ENCODE measurements at regions not wholly inside any gene's neighbourhood (a gene's known extent, or its start where the extent isn't known, plus 50 kb on each side); places are given as distances from the start of the nearest gene placed in this dataset.
"Not testable (repeated sequence)": the region's sequence is repeated elsewhere in the genome, so short reads cannot be mapped to it uniquely, and the experiment has no call there.

DNA sequence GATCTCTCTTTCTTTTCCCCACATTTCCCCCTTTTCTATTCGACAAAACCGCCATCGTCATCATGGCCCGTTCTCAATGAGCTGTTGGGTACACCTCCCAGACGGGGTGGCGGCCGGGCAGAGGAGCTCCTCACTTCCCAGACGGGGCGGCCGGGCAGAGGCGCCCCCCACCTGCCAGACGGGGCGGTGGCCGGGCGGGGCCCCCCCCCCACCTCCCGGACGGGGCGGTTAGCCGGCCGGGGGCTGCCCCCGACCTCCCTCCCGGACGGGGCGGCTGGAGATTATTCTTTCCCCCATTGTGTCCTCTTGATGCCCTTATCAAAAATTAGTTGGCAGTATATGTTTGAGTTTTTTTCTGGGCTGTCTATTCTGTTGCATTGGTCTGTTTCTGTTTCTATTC is 56.9 kb upstream of the ZNF184 start:
- H3K27ac Mint-ChIP-seq; DNase-seq (ENCODE audit: low spot score); H3K4me1 Mint-ChIP-seq (ENCODE audit: low read depth); H3K9me3 Mint-ChIP-seq; intact Hi-C loops (cut with micrococcal nuclease); H3K4me3 Mint-ChIP-seq (ENCODE audit: low read depth); H3K36me3 Mint-ChIP-seq (ENCODE audit: low read depth): not testable (repeated sequence)
- H3K27me3 Mint-ChIP-seq (ENCODE audit: low read depth): peaks cover 18% of the 10 kb centered on the region

DNA sequence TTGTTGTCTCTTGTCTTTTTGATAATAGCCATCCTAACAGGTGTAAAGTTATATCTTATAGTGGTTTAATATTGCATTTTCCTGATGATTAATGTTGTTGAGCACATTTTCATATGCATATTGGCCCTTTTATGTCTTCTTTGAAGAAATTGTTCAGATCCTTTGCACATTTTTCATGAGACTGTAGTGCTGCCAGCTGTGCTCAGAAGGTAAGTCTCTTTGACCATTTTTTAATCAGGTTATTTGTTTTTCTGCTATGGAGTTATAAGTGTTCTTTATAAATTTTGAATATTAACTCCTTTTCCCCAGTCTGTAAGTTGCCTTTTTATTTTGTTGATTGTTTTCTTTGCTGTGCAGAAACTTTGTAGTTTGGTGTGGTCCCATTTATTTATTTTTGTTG is 55.8 kb upstream of the ZNF184 start:
- Mint-ChIP-seq H3K4me1 (ENCODE audit: low read depth) (no peaks in the 10 kb centered on the region), H3K27me3 (ENCODE audit: low read depth) (peaks cover 15% of the 10 kb centered on the region), H3K36me3 (ENCODE audit: low read depth) (no peaks in the 10 kb centered on the region), H3K9me3 (no peaks in the 10 kb centered on the region), H3K27ac (no peak overlapping the region), H3K4me3 (ENCODE audit: low read depth) (no peak overlapping the region)
- DNase-seq (ENCODE audit: low spot score): no peak
- intact Hi-C loops (cut with micrococcal nuclease): no loop called here
